ENCODE measurements at regions not wholly inside any gene's neighbourhood (a gene's known extent, or its start where the extent isn't known, plus 50 kb on each side); places are given as distances from the start of the nearest gene placed in this dataset.
A peak's percentile ranks its signal among the peaks of the same experiment; 100 is the strongest.
"Not testable (repeated sequence)": the region's sequence is repeated elsewhere in the genome, so short reads cannot be mapped to it uniquely, and the experiment has no call there.

- 61 to 79% (median 65%) methylated on average over 5 of the region's 5 CpGs for WGBS, 5 donors
- intact Hi-C loops (cut with DNase I; ENCODE audit: low total_unique reads), result loop anchor here (10.0 kb wide), 1 partner anchor 127 kb away; no protein-coding TSS in a partner anchor
- peak overlapping the region in 1 of 8 donors; percentile 3 for H3K27ac ChIP-seq
These were observed 90.5 kb upstream of the RANBP3L start for GRCh38 chr5:36392186-36392585.

GRCh38 chr5:36392818-36393217, 91.1 kb upstream of the RANBP3L start:
- H3K4me1 ChIP-seq, result peaks cover 0 to 24% (median 6%) of the 10 kb centered on the region in 6 donors
- no peak for DNase-seq

More at GRCh38 chr5:36392186-36392585, 90.5 kb upstream of the RANBP3L start:
- Histone ChIP-seq H3K4me3 (no peak overlapping the region), H3K36me3 (no peaks in the 10 kb centered on the region), H3K4me1 (peaks cover 0 to 24% (median 6%) of the 10 kb centered on the region in 6 donors), H3K27me3 (replicated peaks in 1 of 7) (peaks cover 0 to 13% (median 0%) of the 10 kb centered on the region in 7 donors), H3K9me3 (no peaks in the 10 kb centered on the region)
- TF ChIP-seq, protein P1, sequence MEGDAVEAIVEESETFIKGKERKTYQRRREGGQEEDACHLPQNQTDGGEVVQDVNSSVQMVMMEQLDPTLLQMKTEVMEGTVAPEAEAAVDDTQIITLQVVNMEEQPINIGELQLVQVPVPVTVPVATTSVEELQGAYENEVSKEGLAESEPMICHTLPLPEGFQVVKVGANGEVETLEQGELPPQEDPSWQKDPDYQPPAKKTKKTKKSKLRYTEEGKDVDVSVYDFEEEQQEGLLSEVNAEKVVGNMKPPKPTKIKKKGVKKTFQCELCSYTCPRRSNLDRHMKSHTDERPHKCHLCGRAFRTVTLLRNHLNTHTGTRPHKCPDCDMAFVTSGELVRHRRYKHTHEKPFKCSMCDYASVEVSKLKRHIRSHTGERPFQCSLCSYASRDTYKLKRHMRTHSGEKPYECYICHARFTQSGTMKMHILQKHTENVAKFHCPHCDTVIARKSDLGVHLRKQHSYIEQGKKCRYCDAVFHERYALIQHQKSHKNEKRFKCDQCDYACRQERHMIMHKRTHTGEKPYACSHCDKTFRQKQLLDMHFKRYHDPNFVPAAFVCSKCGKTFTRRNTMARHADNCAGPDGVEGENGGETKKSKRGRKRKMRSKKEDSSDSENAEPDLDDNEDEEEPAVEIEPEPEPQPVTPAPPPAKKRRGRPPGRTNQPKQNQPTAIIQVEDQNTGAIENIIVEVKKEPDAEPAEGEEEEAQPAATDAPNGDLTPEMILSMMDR (IDR thresholded peaks at IDR 0.05 in 8 of 11, conservative IDR thresholded peaks at IDR 0.05 in 3 of 11), result no peak
- TF ChIP-seq POLR2AphosphoS5 (IDR thresholded peaks at IDR 0.05), result no peak
- TF ChIP-seq POLR2A (IDR thresholded peaks at IDR 0.05), result no peak
- no peak for DNase-seq

GRCh38 chr5:36393656-36394428, 92.1 kb upstream of the RANBP3L start:
- Histone ChIP-seq H3K36me3 (no peaks in the 10 kb centered on the region), H3K4me1 (peaks cover 0 to 19% (median 3%) of the 10 kb centered on the region in 6 donors), H3K27me3 (replicated peaks in 1 of 7) (peaks cover 0 to 22% (median 0%) of the 10 kb centered on the region in 7 donors), H3K9me3 (no peaks in the 10 kb centered on the region), H3K27ac (no peak overlapping the region), H3K4me3 (no peak overlapping the region)
- intact Hi-C loops (cut with DNase I; ENCODE audit: low total_unique reads), result loop anchor here (10.0 kb wide), 1 partner anchor 129 kb away; no protein-coding TSS in a partner anchor
- TF ChIP-seq, protein P1 (IDR thresholded peaks at IDR 0.05 in 8 of 11, conservative IDR thresholded peaks at IDR 0.05 in 3 of 11), result no peak
- TF ChIP-seq POLR2A (IDR thresholded peaks at IDR 0.05) (no peak), POLR2AphosphoS5 (IDR thresholded peaks at IDR 0.05) (no peak)
- WGBS, 5 donors, result 68 to 84% (median 79%) methylated on average over 4 of the region's 4 CpGs
- no peak for DNase-seq

More at GRCh38 chr5:36392818-36393217, 91.1 kb upstream of the RANBP3L start:
- peaks cover 0 to 17% (median 0%) of the 10 kb centered on the region in 7 donors for H3K27me3 ChIP-seq (replicated peaks in 1 of 7)
- no peaks in the 10 kb centered on the region for H3K36me3 ChIP-seq
- TF ChIP-seq POLR2A (IDR thresholded peaks at IDR 0.05) (no peak), POLR2AphosphoS5 (IDR thresholded peaks at IDR 0.05) (no peak)
- TF ChIP-seq, protein P1 (IDR thresholded peaks at IDR 0.05 in 8 of 11, conservative IDR thresholded peaks at IDR 0.05 in 3 of 11), result no peak
- H3K27ac ChIP-seq, result no peak overlapping the region
- H3K9me3 ChIP-seq, result no peaks in the 10 kb centered on the region
- intact Hi-C loops (cut with DNase I; ENCODE audit: low total_unique reads), result loop anchor here (10.0 kb wide), 1 partner anchor 128 kb away; no protein-coding TSS in a partner anchor
- H3K4me3 ChIP-seq, result no peak overlapping the region

DNA sequence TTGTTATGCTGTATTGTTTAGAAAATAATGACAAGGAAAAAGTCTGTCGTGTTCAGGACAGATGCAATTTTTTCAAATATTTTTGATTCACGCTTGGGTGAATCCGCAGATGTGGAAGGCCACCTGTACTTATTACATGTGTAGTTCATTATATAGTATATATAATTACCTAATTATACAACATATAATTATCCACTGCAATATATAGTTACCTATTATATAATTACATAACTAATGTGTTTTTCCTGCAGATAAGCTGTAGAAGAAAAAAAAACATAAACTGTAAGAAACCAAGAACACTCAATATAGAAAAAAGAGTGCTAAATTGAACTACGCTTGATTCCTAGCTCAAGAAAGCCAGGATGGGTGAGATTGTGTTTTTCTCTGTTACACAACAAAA, 93.6 kb upstream of the RANBP3L start:
- Histone ChIP-seq H3K4me1 (peaks cover 0 to 5% (median 0%) of the 10 kb centered on the region in 6 donors), H3K27me3 (replicated peaks in 1 of 7) (peaks cover 0 to 20% (median 0%) of the 10 kb centered on the region in 7 donors), H3K27ac (no peak overlapping the region), H3K36me3 (no peaks in the 10 kb centered on the region), H3K4me3 (no peak overlapping the region), H3K9me3 (no peaks in the 10 kb centered on the region)
- WGBS, 5 donors, result 83 to 92% (median 91%) methylated on average over 4 of the region's 4 CpGs
- no peak for DNase-seq
- TF ChIP-seq POLR2A (IDR thresholded peaks at IDR 0.05) (no peak), POLR2AphosphoS5 (IDR thresholded peaks at IDR 0.05) (no peak)
- TF ChIP-seq, protein P1 (IDR thresholded peaks at IDR 0.05 in 8 of 11, conservative IDR thresholded peaks at IDR 0.05 in 3 of 11), result no peak
- intact Hi-C loops (cut with DNase I; ENCODE audit: low total_unique reads), result loop anchor here (10.0 kb wide), 1 partner anchor 130 kb away; no protein-coding TSS in a partner anchor

GRCh38 chr5:36395947-36396346, 94.2 kb upstream of the RANBP3L start:
- intact Hi-C loops (cut with DNase I; ENCODE audit: low total_unique reads), result loop anchor here (10.0 kb wide), 1 partner anchor 131 kb away; no protein-coding TSS in a partner anchor
- not testable (repeated sequence) for H3K36me3 ChIP-seq

More at GRCh38 chr5:36395947-36396346, 94.2 kb upstream of the RANBP3L start:
- H3K4me3 ChIP-seq, DNase-seq, H3K4me1 ChIP-seq, H3K27ac ChIP-seq, H3K9me3 ChIP-seq: not testable (repeated sequence)
- WGBS, 5 donors, result 49 to 77% (median 68%) methylated on average over 12 of the region's 12 CpGs
- H3K27me3 ChIP-seq (replicated peaks in 1 of 7), result peaks cover 0 to 15% (median 0%) of the 10 kb centered on the region in 7 donors

Measured in spleen (tissue), 11 donors.